ENCODE measurements at regions not wholly inside any gene's neighbourhood (a gene's known extent, or its start where the extent isn't known, plus 50 kb on each side); places are given as distances from the start of the nearest gene placed in this dataset.
"Not testable (repeated sequence)": the region's sequence is repeated elsewhere in the genome, so short reads cannot be mapped to it uniquely, and the experiment has no call there.

DNA sequence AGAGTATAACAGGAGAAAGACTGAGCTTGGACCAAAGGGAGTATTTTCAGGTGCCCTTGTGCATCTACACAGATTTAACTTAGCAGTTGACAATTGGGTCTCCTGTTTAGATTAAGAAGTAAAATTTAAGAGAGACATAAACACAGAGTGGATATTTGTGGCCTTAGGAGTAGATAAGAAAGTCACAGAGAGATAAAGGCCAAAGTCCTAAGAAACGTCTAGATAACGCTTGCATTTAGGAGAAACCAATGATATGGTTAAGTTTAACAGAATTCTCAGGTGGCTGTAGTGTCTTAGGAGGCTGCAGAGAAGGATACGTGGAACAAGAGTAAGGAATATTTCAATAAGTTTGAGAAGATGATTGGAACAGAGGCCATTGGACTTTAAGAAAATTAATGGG is 155.0 kb upstream of the DAB2 start:
- DNase-seq, result no peak

DNA sequence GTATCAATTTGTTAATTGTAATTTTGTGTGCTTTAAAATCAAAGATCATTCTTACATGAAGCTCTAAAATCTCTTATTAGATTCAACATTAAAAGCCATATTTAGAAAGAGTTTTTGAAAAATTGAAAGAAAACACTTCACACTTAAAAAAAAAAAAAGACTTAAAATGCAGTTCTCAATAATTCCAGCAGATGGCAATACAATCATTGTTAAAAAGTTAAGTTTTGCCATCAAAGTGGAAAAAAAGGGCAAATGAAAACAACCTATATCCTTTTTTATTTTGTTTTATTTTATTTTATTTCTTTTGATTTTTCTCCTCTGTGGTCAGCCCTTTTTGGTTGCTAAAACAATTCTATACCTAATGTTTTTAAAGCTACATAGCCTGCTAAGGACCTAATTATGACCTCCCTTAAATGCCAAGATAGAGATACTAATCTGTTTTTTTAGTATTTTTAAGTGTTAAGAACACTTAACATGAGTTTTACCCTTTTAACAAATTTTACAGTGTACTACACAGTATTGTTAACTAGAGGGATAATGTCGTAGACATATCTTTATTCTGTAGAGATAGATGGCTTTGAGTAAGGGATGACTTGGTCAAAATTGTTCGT is 154.2 kb upstream of the DAB2 start:
- DNase-seq, result no peak

DNA sequence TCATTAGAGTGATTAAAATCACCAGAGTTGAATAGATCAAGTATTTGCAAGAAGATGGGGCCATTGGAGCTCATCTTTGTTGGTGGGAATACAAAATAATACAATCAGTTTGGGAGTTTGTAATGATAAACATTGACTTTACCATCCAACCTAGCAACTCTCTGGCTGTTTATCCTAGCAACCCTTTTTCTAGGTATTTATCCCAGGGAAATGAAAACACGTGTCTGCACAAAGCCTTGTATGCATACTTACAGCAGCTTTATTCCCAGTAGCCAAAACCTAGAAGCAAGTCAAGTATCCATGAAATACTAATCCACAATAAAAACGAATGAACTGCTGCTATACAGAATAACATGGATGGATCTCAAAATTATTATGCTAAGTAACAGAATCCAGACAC is 152.7 kb upstream of the DAB2 start:
- DNase-seq, result no peak

DNA sequence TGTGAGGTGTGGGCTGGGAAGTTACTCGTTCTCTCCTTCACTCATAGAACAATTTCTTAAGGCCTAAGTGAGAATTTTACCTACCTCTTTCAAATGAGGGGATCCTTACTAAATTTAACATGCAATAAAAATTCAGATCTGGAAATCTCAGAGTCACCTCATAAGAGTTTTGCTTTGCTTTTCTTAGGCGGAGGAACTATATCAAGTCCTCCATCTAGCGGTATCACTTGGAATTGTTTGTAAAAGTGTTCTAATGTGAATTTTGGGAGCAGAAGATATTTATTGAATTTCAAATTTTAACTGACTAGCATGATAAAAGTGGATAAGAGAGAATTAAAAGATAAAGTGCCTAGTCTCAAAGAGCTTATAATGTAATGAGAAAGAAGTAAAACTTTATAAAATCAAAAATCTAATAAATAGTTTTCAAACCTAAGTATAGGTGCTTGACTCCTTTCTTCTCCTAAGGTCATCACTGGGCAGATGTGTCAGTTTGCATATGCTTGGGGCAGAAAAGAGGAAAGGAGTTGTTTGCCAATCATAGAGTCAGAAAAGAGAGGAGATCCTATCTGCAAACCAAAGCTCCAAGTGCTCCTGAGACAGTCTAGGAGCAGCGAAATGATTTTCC is 145.7 kb upstream of the DAB2 start:
- no peak for DNase-seq

DNA sequence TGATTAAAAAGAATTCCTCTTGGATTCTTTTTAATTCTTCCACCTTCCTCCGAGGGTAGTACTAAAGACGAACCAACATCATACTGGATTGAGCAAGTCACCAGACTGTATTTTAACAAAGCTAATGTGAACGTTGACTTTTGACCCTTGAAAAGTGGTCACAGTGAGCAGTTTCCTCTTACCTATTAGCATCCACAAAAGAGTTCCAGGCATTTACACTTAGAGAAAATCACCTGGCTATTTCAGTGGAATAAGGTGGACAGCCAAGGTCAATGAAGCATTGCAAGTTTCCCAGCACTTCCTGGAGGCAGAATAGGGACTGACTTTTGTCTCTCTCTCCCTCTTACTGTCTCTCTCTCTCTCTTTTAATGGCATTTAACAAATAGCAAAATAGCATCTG is 145.1 kb upstream of the DAB2 start:
- DNase-seq, result no peak

DNA sequence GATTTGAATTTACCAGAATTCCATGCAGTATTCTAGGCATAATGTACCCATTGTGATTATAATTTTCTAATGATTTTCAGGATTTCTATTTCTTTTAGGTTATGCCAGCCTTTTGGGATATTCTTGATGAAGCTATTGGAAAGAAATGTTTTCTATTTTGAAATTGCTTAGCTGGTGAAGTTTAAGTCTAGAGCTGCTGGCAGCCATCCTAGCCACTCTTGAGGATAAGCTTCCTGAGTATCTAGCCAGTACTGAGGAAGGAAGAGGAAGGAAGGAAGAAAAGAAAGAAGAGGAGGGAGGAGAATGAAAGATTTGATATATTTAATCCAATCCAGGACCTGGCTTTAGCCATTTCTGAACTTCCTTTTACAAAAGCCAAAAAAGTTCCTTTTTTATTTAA is 142.1 kb upstream of the DAB2 start:
- no peak for DNase-seq

DNA sequence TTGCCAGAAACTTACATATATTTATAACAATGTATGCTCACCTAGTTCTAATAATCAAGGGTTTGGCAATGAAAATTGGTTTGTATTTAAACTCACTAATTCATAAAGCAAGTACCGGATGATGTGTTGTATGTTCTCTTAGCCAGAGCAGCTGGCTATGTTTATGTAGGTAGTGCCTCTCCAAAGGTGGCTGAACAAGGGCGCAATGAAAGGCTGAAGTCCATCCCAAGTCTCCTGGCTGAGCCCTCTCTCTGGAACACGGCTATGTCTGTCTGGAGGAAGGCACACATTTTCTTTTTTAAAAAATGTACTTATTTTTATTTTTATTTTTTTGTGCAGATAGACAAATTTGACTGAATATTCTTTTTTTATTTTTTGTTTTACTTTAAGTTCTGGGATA is 141.2 kb upstream of the DAB2 start:
- DNase-seq, result no peak

DNA sequence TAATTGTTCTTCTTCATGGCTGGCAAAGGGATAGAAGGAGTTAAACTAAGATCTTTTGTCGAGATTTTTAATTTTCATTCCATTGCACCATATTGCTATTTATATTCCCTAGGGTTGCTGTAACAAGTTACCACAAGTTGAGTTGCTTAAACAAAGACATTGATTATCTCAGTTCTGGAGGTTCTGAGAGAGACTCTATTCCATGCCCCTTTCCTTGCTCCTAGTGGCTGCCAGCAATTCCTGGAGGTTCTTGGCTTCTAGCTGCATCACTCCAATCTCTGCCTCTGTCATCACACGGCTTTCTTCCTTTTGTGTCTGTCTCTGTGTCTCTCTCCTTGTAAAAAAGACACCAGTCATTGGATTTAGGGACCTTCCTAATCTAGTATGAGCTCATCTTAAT is 136.6 kb upstream of the DAB2 start:
- DNase-seq, result no peak

DNA sequence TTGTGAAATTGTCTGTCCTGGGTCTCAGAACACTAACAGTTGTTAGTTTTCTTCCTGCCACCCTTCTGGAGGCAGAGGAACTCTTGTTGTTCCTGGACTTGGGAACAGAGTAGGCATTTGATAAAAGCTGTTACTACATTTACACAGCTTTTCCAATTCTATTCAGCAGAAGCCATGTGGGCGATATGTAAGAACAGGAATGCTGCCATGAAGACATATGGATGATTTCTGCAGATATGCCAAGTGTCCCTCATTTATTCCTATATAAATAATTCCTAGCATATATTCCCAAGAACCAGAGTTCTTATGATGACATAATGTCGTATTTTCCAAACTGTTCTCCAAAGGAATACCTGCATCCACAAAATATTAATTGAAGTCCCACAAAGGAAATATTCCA is 135.9 kb upstream of the DAB2 start:
- no peak for DNase-seq

DNA sequence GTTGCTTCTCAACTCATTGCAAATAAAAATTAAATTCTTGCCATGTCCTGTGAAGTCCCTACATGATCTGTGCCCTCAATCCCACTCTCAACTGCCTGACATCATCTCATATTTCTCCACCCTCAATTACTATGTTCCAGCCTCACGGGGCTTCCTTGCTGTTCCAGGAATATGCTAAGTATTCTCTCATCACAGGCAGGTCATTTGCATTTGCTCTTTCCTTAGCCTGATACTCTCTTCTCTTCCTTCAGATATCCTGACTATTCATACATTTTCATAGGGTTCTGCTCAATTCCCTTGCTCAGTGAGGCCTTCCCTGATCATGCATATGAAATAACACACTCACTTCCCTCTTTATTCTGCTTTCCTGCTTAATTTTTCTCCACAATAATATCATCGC is 135.1 kb upstream of the DAB2 start:
- DNase-seq, result no peak

DNA sequence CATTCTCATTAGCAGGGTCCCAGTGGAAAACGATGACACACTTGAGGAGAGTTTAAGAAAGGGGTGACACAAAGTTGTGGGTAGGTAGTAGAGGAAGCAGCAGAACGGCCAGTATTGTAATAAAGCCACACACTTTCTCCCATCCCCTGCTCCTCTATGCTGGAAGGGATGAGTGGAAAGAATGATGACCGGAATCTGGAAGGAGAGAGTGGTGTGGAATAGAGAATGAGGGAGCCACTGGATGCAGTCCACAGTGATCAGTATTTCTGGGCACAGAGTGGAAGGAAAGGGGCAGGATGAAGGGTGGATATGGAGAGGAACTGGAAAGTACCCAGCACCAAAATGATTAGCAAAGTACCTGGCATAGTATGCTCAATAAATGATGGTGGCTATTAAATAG is 133.8 kb upstream of the DAB2 start:
- no peak for DNase-seq

DNA sequence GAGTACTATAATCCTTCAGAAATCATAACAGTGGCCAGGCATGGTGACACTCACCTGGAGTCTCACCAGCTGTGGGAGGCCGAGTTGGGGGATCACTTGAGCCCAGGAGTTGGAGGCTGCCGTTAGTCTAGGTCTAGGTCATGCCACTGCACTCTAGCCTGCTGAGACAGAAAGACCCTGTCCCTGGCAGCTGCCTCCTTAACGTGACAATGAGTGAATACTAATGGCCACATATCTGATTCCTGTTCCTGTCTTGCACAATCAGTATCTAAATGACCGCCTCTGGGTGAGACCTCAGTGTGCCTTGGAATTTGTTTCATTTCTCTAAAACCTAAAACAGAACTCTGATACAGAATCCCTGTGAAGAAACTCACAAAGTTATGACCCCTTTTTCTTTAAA is 131.0 kb upstream of the DAB2 start:
- no peak for DNase-seq

DNA sequence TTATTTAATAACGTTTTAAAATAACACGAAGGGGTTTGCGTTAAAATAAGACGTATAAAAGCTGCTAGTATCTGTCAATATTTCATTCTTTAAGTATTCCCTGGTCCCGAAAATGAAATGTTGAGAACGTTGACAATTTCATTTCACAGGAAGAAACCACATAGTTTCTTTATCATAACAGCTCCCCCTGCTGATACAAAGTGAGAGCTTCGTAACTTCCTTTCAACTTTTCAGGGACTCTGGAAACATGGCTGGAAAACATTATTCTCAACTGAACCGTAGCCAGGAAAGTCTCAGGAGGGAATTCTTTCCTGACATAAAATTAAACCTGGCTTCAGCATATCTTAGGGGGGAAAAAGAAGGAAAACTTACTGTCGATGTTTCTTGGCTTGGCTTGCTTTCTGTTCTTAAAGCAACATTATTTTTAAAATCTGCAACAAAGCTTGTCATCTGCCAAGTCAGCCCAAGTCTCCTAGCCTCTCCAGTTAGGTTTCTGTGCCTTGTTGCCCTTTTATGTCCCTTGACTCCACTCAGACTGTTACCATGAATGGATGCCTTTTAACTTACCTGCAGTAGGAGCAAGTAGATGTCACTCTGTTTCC is 122.9 kb upstream of the DAB2 start:
- DNase-seq, result peak; percentile 3

DNA sequence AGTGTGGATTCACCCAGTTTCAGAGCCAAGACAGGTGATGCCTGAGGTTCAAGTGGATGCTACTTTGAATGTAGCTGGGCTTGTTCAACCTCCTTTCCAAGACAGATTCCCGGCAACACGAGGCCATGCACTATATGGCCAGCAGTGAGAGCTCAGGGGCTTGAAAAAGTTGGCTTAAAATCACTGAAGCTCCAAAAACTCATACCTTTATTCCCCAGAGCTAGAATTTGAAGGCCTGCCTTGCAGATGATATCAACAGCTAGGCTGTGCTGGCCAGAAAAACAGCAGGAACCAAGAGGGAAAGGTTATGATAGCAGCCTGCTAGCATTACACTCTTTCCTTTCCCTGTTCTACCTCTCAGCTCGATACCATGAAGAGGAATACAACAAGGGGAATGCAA is 120.2 kb upstream of the DAB2 start:
- DNase-seq, result no peak

DNA sequence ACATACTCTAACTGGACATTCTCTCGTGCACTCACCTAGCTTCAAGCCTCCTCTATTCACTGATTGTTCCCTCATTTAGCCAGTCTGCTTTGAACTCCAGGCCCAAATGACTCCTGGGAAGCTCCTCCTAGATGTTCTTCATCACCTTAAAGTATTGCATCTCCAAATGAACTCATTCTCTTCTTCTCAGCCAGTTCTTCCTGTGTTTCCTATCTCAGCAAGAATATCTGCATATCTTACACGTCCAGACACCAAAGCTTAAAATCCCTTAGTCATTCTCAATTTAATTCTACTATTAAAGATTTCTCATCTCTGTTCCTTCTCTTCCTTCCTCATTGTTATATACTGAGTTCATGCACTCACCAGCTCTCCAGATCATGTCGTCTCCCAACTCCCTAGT is 118.6 kb upstream of the DAB2 start:
- no peak for DNase-seq

DNA sequence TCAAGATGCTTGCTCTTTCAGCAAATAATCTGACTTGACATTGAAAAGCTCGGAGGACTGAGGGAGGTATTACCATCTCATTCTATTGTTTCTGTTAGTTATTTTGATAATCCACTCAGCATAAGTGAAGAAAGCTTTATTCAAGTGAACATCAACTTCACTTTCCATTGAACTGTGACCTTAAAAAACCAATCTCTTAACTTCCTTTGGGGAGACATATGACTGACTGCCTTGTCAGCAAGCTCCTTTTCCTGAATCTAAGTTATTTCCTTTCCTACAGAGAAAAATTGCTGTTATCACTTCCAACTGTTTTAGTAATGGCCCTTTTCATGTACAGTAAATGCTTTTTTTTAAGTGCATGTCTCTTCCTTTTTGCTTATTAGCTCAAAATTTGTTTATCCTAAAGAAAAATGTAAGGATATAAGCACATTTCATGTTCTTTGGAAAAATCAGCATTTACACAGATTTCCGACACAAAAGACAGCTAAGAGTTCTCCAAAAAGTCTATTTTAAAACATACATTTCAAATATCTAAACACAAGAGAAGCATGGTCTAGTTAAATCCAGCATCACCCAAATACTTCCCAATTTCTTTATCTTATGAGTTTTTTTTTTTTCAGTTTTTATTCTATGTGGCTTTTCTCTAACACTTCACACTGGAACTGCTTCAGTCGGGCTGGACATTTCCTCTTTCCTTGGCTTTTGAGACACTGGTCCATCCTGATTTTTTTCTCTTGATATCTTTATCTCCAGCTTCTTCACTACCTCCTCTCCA is 117.9 kb upstream of the DAB2 start:
- no peak for DNase-seq

DNA sequence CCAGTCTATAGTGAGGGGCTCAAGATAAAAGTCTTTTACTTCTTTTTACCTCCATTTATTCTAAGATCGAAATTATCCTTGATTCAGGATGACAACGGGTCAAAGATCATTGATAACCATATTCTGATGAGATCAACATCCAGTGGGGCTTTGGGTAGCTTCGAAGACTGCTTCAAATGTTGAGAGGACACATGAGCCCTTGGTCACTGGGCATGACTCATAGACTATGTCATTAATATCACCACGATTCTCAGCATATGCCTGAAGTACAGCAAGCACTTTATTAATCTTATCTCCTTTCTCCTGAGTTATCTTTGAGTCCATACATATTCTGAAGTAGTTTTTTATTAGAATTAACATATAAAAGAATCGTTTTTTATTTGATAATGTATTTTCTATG is 117.1 kb upstream of the DAB2 start:
- DNase-seq, result no peak

DNA sequence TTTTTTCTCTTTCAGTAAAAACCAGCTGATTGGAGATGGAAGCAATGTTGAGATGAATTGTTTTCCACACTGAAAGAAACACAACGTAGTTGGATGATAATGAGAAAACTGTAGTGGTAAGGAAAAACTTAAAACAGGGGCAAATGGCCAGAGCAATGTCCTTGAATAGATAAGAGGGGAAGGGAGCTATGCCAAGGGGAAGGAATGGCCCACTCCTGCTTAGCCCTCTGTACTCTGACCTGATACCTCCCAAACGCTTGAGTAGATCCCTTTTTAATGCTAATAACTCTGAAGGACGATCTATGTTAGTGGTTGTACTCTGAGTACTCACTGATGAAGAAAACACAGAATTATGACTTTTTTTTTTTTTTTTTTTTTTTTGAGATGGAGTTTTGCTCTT is 114.7 kb upstream of the DAB2 start:
- no peak for DNase-seq

DNA sequence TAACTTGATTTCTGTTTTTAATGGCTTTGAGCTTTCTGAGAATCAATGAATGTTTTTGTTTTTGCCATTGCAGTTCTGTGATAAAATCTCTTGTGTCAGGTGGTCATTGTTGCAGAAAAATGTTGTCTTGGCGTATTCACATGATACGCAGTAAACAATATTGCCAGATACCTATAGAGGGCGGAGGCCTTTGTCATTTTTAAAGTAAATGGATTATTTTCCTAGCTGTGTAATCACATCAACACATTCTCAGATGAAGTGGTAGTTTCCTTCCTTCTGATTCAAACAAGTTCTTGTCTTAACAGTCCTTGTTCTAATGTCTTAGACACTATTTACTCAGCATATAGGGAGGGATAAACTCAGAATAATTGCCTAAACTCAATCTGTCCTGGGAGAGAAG is 109.9 kb upstream of the DAB2 start:
- DNase-seq, result no peak

DNA sequence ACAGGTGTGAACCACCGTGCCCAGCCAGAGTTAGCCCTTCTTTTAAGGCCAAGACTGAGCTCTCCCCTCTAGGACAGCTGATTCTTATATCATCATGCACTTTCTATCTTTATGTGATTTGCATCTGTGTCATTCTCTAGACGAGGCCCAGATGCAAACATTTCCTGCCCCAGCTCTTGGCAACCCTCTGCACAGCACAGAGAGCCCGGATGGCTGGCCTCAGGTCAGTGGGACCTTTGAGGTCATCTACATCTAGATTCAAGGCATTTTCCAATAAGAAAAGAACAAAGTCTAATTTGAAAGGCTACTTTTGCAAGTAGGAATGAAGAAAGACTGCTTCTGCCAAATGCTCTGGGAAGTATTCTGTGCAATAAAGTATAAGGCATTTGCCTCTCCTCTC is 109.0 kb upstream of the DAB2 start:
- DNase-seq, result no peak

DNA sequence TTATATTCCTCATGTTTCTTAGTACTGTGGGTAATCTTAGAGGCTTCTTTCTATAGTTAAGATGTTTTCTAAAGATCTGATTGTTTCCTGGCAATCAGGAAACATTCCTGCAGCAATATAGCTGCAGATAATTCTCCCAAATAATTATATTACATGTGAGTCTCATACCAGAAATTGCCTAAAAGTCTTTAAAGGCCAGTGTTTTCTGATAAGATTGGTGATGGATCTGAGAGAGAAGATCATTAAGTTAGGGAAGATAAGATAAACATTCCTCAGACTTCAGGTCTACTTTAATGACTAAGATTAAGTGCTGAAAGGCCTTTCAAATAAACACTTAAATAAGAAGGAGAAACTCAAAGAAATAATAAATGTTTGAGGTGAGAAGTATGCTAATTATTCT is 107.7 kb upstream of the DAB2 start:
- no peak for DNase-seq

DNA sequence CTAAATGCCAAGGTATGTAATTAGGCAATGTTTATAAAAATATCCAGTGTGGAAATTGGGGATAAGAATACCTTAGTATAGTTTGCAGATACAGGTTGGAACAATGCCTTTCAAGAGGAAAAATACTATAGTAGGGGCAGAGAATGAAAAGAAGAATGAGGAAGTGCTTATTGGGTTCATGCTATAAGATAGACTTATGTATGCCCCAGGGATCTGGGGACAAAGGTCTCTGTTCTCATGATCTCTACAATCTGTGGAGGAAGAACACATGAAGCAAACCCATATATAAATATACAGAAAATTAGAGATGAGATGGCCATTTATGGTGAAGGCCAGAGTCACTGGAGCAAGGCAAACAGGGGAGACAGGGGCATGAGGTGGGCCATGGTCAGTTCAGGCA is 106.5 kb upstream of the DAB2 start:
- no peak for DNase-seq

DNA sequence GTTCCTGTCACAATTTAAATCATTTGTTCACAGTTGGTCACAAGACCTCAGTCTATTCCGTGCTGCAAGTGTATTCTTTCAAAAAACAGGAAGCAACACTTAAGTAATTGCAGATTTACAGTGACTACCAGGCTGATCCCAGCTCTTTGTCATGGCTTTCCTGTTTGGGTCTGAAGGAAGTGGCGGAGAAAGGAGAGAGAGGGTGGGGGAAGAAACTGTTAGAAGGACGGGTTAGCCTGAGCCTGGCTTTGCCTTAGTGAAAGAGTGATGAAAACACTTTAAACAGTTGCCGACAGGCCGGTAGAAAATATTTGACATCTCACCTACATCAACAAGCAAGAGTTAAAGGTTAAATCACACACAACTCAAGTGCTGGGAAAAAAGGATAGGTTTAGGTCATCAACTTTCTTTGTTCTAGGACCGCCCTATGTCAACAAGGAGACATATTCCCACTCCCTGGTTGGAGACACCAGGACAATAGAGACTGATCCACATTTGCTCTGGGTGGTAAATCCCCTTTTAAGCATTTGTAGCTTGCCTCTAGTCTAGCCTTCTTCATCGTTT is 102.2 kb upstream of the DAB2 start:
- DNase-seq, result no peak

DNA sequence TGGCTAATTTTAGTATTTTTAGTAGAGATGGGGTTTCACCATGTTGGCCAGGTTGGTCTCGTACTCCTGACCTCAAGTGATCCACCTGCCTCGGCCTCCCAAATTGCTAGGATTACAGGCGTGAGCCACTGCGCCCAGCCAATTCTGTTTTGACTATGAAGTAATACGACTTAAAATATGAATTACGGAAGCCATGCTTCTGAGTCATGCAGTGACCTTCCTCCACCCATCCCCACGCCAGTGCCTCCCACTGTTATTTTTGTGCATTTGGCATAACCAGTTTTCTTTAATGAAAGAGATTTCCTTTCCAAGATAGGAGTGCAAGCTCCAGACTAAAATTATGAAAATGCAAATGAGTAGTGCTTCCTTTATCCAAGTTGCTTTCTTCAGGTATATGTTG is 101.0 kb upstream of the DAB2 start:
- not testable (repeated sequence) for DNase-seq
